ENCODE measurements at regions not wholly inside any gene's neighbourhood (a gene's known extent, or its start where the extent isn't known, plus 50 kb on each side); places are given as distances from the start of the nearest gene placed in this dataset.
A peak's percentile ranks its signal among the peaks of the same experiment; 100 is the strongest.

DNA sequence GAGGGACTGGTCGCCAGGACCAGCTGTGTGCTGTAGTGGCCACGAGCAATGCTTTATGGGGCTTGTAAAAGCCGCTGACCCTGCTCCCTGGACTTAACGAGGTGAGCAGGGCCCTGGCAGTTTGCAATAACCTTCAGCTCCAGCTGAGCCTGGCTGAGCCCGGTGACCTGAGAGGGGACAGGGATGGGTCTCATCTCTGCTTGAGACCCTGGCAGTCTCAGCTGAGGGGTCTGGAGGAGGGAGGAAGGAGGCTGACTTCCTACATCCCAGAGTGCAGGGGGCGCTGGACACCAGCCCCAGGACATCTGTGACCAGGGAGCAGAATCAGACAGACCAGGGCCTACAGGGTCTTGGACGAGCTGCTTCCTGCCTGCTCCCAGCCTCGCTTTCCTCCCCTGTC is 277.5 kb upstream of the MVB12B start:
- Histone ChIP-seq H3K27me3 (ENCODE audit: low read depth) (no peaks in the 10 kb centered on the region), H3K9me3 (no peaks in the 10 kb centered on the region), H3K36me3 (replicated peaks) (no peaks in the 10 kb centered on the region), H3K4me1 (no peaks in the 10 kb centered on the region), H3K4me3 (no peak overlapping the region)
- no peak for DNase-seq (ENCODE audit: low spot score in 2 of 2)
- in situ Hi-C loops (cut with MboI; ENCODE audit: low sequenced_read_pairs), result no loop called here

DNA sequence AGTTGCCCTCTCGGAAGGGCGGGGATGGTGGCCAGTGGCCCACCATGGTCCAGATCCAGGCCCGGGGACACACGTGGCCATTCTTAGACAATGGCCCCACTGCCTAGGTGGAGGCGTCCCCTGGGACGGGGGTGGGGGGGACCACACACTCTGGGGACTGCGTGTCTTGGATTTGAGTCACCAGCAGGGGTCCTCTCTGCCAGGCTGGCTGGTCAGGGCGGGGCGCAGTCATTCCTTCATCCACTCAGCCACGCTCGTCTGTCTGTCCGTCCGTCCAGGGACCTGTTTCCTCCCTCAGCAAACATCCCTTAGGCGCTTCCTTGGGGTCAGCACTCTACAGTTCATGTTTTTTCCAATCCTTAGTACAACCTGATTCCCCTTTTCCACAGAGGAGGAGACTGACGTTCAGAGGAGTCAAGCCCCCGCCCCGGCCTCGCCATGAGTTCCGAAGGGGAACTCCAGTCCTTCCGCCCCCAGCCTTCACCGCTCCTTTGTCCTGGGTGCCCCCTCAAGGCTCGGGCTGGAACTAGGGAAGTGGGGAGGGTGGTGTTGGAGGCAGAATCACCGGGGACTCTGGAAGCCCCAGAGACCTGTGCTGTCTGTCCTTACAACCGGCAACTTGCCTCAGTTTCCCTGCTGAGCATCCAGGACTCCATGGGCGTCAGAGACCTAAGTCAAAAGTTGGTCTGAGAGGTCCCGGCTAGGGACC is 276.6 kb upstream of the MVB12B start:
- H3K4me1 ChIP-seq, result no peaks in the 10 kb centered on the region
- no peak for DNase-seq (ENCODE audit: low spot score in 2 of 2)
- no peaks in the 10 kb centered on the region for H3K9me3 ChIP-seq
- no peak overlapping the region for H3K4me3 ChIP-seq
- H3K36me3 ChIP-seq (replicated peaks), result no peaks in the 10 kb centered on the region
- no peaks in the 10 kb centered on the region for H3K27me3 ChIP-seq (ENCODE audit: low read depth)
- in situ Hi-C loops (cut with MboI; ENCODE audit: low sequenced_read_pairs), result no loop called here

DNA sequence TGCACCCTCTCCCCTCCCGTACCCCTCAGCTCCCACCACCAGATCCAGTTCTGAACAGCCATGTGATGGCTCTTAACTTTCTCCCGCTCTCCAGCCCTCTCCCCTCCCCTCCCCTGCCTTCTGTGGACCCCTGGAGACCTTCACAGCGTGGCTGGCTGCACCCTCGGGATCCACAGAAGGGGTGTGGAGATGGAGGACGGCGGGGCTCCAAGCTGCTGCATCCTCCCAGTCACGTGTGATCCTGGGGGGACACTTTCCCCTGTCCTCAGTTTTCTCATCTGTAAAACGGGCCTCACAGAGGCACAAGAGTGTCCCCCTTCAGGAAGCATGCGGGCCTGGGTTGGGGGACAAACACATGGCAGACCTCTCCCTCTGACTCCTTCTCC is 276.0 kb upstream of the MVB12B start:
- Histone ChIP-seq H3K27me3 (ENCODE audit: low read depth) (no peaks in the 10 kb centered on the region), H3K4me1 (no peaks in the 10 kb centered on the region), H3K9me3 (no peaks in the 10 kb centered on the region), H3K36me3 (replicated peaks) (no peaks in the 10 kb centered on the region), H3K4me3 (no peak overlapping the region)
- no peak for DNase-seq (ENCODE audit: low spot score in 2 of 2)
- in situ Hi-C loops (cut with MboI; ENCODE audit: low sequenced_read_pairs), result no loop called here

DNA sequence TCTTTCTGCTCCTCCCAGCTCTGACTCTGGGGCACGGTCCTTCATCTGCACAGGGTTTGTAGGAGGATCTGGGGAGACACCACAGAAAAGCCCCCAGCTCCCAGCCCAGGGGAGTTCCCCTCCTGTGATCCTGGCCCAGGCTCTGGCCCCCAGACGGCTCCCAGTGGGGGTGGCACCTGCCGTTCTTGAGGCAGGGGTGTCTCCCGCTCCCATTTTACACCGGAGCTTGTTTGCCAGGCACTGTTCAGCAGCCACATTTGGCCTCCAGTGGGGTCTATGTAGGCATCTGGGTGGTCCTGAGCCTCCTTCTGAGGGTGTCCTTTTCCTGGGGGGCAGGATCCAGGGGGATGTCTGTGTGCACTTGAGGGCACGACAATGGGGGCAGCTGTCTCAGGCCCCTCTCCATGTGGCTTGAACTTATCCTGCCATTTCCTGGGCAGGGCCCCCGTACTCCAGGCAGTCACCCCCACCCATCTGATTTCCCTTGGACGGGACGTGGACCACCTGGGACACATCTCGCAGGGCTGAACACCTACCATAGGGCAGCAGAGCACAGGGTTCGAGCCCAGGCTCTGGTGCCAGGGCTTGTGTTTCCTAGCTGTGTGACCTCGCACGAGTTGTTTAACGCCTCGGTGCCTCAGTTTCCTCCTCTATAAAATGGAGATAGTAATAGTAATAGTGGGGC is 275.0 kb upstream of the MVB12B start:
- DNase-seq (ENCODE audit: low spot score in 2 of 2), result no peak
- no peaks in the 10 kb centered on the region for H3K9me3 ChIP-seq
- no peaks in the 10 kb centered on the region for H3K27me3 ChIP-seq (ENCODE audit: low read depth)
- 0 out of 2 replicates have a peak, but pooled peaks cover 2% of the 10 kb centered on the region for H3K4me1 ChIP-seq
- no peak overlapping the region for H3K4me3 ChIP-seq
- no peaks in the 10 kb centered on the region for H3K36me3 ChIP-seq (replicated peaks)
- in situ Hi-C loops (cut with MboI; ENCODE audit: low sequenced_read_pairs), result no loop called here

DNA sequence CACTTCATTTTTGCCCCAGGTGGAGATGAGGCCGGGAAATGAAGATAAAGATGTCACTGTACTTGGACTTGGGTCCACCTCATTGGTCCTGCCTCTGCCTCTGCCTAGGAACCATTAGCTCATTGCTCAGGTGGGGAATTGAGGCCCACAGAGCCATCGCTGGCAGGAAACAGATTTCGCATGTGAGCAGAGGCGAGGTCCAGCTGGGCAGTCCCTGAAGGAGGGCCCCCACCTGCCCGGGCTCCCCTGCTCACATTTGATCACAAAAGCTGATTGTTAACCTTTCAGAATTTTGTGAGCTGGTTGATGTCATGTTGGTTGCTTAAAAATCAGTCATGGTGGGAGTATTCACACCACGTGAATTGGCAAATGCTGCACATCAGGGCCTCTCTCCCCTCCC is 273.8 kb upstream of the MVB12B start:
- in situ Hi-C loops (cut with MboI; ENCODE audit: low sequenced_read_pairs), result no loop called here
- H3K4me3 ChIP-seq, result no peak overlapping the region
- H3K27me3 ChIP-seq (ENCODE audit: low read depth), result no peaks in the 10 kb centered on the region
- H3K9me3 ChIP-seq, result no peaks in the 10 kb centered on the region
- peaks cover 10% of the 10 kb centered on the region for H3K4me1 ChIP-seq
- DNase-seq (ENCODE audit: low spot score in 2 of 2), result no peak
- H3K36me3 ChIP-seq (replicated peaks), result no peaks in the 10 kb centered on the region

DNA sequence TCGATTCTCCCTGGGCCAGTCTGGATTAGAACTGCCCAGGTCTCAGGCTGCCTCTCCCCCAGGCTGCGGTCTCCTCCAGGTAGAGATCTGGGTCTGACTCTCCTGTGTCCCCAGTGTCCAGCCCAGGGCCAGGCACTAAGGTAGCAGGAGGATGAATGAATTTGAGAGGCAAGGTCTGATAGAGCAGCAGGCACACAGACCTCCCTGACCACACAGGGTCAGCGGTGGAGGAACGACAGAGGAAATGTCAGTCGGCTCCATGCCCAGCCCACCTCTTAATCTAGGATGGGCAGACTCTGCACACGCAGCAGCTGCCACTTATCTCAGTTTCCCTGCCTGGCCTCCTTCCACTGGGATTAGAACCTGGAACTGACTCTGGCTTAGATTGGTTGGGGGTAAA is 272.7 kb upstream of the MVB12B start:
- Histone ChIP-seq H3K9me3 (no peaks in the 10 kb centered on the region), H3K36me3 (replicated peaks) (no peaks in the 10 kb centered on the region), H3K27me3 (ENCODE audit: low read depth) (no peaks in the 10 kb centered on the region), H3K4me1 (peaks cover 19% of the 10 kb centered on the region), H3K4me3 (no peak overlapping the region)
- DNase-seq (ENCODE audit: low spot score in 2 of 2), result no peak
- in situ Hi-C loops (cut with MboI; ENCODE audit: low sequenced_read_pairs), result no loop called here

DNA sequence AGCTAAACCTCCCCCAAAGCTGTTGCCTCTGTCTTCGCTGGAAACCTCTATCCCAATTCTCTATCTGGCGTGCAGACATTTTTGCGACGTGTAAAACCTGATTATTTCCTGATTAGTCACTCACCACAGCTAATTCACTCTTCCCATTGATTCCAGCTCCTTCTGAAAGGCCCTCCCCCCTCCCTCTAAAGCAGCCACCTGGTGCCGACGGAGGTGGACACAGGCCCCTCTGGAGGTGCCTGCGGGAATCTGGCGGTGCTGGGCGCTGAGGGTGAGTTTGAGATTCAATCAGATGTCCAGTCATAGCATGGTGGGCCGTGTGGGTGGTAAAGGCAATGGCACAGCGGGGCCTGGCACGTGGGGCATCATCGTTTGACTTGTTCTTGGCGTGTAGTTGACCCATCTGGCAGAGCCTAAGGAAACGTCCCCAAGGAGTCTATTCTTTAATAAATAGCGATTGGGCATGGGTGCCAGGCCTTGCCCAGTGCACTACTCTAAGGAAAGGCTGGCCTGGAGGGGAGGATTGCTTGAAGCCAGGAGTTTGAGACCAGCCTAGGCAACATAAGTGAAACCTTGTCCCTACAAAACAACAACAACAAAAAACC is 271.1 kb upstream of the MVB12B start:
- H3K9me3 ChIP-seq, result no peaks in the 10 kb centered on the region
- H3K4me1 ChIP-seq, result peaks cover 25% of the 10 kb centered on the region
- in situ Hi-C loops (cut with MboI; ENCODE audit: low sequenced_read_pairs), result no loop called here
- no peak overlapping the region for H3K4me3 ChIP-seq
- peak in 1 of 2 experiments; percentile 3 for DNase-seq (ENCODE audit: low spot score in 2 of 2)
- no peaks in the 10 kb centered on the region for H3K36me3 ChIP-seq (replicated peaks)
- no peaks in the 10 kb centered on the region for H3K27me3 ChIP-seq (ENCODE audit: low read depth)

DNA sequence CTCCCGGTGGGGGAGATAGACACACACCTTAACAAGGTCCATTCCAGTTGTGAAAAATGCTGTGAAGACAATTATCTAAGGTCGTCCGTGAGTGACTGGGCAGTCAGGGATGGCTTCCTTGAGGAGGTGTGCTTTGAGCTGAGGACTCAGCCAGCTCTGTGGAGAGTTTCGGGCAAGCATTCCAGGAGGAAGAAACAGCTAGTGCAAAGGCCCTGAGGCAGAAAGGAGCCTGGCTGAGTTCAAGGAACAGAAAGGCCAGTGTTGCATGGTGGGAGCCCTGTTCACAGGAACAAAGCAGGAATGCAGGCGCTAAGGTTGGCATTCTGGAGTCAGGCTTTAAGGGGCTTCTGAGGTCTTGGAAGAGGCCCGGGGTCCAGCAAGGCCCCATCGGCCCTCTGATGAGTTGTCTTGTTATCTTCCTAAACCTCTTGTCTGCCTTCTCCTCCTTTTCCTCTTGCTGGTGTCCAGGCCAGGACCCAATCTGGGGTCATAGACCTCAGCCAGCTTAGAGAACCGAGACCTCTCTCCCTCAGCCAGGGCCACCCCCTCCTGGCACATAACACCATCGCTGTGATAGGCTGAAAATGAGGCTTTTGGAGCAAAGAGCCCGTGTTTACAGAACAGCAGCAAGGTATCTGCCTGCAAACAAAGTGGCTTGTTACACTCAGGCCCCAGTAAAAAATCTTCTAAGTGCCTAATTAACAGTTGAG is 270.2 kb upstream of the MVB12B start:
- in situ Hi-C loops (cut with MboI; ENCODE audit: low sequenced_read_pairs), result no loop called here
- H3K9me3 ChIP-seq, result no peaks in the 10 kb centered on the region
- DNase-seq (ENCODE audit: low spot score in 2 of 2), result no peak
- no peaks in the 10 kb centered on the region for H3K27me3 ChIP-seq (ENCODE audit: low read depth)
- peaks cover 25% of the 10 kb centered on the region for H3K4me1 ChIP-seq
- no peaks in the 10 kb centered on the region for H3K36me3 ChIP-seq (replicated peaks)
- H3K4me3 ChIP-seq, result no peak overlapping the region

DNA sequence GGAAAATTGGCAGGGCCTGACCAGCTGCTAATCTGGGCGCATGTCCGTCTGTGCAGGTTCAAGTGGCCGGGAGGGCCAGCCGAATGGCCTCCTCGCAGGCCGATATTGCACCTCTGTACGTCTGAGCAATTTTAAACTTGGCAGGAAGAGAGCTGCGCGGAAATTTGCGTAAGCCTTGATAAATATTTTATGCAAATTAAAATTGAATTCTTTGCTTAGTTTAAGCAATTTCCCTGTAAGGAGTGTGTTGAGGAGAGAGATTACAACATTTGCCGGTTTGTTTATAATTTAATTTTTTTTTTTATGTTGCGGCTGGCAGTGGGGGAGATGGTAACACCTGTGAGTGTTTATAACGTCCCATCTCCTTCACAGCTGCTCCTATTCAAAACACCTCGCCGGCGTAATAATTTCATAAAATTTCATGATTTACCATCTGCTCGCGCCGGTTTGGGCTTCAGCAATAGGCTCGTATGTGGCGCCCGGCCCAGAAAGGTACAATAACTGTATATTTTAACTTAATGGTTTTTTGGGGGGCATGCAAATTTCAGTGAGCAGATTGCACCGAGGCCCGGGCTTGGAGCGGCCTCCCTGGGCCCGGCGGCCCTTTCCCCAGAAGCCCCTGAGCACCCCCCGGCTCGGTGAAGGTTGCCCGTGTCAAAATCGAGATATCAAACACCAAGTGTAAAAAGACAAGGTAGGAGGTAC is 269.4 kb upstream of the MVB12B start:
- DNase-seq (ENCODE audit: low spot score in 2 of 2), result peak in 1 of 2 experiments; percentile 7
- H3K4me3 ChIP-seq, result no peak overlapping the region
- in situ Hi-C loops (cut with MboI; ENCODE audit: low sequenced_read_pairs), result no loop called here

DNA sequence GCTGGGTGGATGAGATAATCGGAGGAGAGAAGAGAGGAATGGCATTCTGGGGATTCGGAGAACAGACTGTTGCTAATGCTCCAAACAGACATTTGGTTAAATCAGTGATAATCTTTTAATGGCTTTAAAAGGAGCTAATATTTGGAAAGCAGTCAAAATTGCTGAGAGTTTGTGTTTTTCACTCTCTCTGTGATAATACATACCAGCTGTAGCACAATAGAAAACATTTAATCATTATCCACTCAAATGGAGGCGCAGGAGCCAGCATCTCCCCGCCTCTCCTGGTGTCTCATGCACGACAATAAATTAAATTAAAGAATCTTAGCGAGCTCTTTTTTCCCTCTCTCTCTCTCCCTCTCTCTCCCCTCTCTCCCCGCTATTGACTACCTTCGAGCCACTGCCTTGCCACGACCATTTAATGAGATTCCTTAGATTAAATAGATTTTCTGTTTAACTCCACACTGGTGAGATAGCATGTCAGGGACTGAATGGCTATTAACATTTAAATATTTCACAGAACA is 268.6 kb upstream of the MVB12B start:
- Histone ChIP-seq H3K4me1 (peaks cover 25% of the 10 kb centered on the region), H3K36me3 (replicated peaks) (no peaks in the 10 kb centered on the region), H3K4me3 (no peak overlapping the region), H3K27me3 (ENCODE audit: low read depth) (no peaks in the 10 kb centered on the region), H3K9me3 (no peaks in the 10 kb centered on the region; the same call in 1 of the 2 replicates)
- in situ Hi-C loops (cut with MboI; ENCODE audit: low sequenced_read_pairs), result no loop called here
- peak in 1 of 2 experiments; percentile 64 for DNase-seq (ENCODE audit: low spot score in 2 of 2)

More for the DNA sequence above, 269.4 kb upstream of the MVB12B start:
- Histone ChIP-seq H3K9me3 (no peaks in the 10 kb centered on the region), H3K4me1 (peaks cover 25% of the 10 kb centered on the region), H3K36me3 (replicated peaks) (no peaks in the 10 kb centered on the region), H3K27me3 (ENCODE audit: low read depth) (no peaks in the 10 kb centered on the region)

DNA sequence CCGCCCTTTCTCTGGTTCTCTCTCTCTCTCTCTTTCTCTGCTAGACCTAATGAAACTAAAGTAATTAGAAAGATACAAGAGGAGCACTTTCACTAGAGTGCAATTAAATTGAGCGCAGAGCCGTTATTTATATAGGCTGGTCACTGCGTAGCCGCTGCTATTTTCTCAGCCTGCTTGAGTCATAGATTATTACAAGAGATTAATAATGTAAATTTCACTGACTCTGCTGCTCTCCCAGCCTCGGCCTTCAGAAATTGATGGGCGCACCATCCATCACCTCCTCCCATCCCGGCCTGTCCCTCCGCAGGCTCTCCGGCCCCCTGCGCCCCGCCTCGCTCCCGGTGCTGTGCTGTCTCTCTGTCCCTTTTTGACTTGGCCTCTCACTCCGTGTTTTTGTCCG is 268.0 kb upstream of the MVB12B start:
- H3K27me3 ChIP-seq (ENCODE audit: low read depth), result no peaks in the 10 kb centered on the region

DNA sequence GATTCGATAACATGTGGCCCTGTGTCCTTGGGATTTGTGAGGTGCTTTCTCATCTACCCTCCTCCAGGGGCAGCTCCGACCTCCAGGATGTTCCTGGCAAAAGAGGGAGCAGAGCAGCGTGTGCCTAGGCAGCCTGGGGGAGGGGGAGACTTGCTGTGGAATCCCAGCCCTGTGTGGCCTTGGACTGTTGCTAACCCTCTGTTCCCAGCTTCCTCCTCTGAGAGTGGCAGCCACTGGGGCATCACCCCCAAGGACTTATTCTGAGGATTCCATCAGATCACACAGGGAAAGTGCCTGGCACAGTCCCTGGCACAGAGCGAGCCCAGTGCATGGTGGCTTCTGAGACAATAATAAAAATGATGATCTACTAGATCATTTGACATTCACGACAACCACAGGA is 265.1 kb upstream of the MVB12B start:
- Histone ChIP-seq H3K4me3 (no peak overlapping the region), H3K27me3 (ENCODE audit: low read depth) (no peaks in the 10 kb centered on the region), H3K36me3 (replicated peaks) (no peaks in the 10 kb centered on the region), H3K9me3 (no peaks in the 10 kb centered on the region; the same call in 1 of the 2 replicates), H3K4me1 (peaks cover 24% of the 10 kb centered on the region)
- in situ Hi-C loops (cut with MboI; ENCODE audit: low sequenced_read_pairs), result no loop called here
- DNase-seq (ENCODE audit: low spot score in 2 of 2), result no peak

More for the DNA sequence above, 268.0 kb upstream of the MVB12B start:
- H3K4me1 ChIP-seq, result peaks cover 25% of the 10 kb centered on the region
- in situ Hi-C loops (cut with MboI; ENCODE audit: low sequenced_read_pairs), result no loop called here
- H3K9me3 ChIP-seq, result no peaks in the 10 kb centered on the region; the same call in 1 of the 2 replicates
- H3K4me3 ChIP-seq, result no peak overlapping the region
- DNase-seq (ENCODE audit: low spot score in 2 of 2), result peak in 1 of 2 experiments; percentile 73
- no peaks in the 10 kb centered on the region for H3K36me3 ChIP-seq (replicated peaks)

All from HAP-1 (cell line).